HG03159 (cell line): ENCODE measurements at regions not wholly inside any gene's neighbourhood (a gene's known extent, or its start where the extent isn't known, plus 50 kb on each side); places are given as distances from the start of the nearest gene placed in this dataset.
"Not testable (repeated sequence)": the region's sequence is repeated elsewhere in the genome, so short reads cannot be mapped to it uniquely, and the experiment has no call there.

Experiments
- ATAC-seq: cut with Tn5 transposase; IDR thresholded peaks from one replicate; pipeline ENCODE4 v1.9.1; 2021; ENCODE audit warnings: mild to moderate bottlenecking, moderate library complexity; ENCODE audit not compliant: unreplicated experiment

- ATAC-seq, result no peak
Measured at GRCh38 chr3:190193210-190193609, 72.5 kb upstream of the P3H2 start.

GRCh38 chr3:190192739-190193138, 72.0 kb upstream of the P3H2 start:
- ATAC-seq, result no peak

GRCh38 chr3:190192087-190192486, 71.4 kb upstream of the P3H2 start:
- no peak for ATAC-seq

- no peak for ATAC-seq
Measured at GRCh38 chr3:190188197-190188596, 67.5 kb upstream of the P3H2 start.

- ATAC-seq, result no peak
Measured at GRCh38 chr3:190183121-190183520, 62.4 kb upstream of the P3H2 start.

- no peak for ATAC-seq
Measured at GRCh38 chr3:190182418-190183043, 61.8 kb upstream of the P3H2 start.

GRCh38 chr3:190180268-190180667, 59.6 kb upstream of the P3H2 start:
- ATAC-seq, result no peak

- ATAC-seq, result no peak
Measured at GRCh38 chr3:190178779-190179178, 58.1 kb upstream of the P3H2 start.

GRCh38 chr3:190176933-190177525, 56.3 kb upstream of the P3H2 start:
- ATAC-seq, result not testable (repeated sequence)

- not testable (repeated sequence) for ATAC-seq
Measured at GRCh38 chr3:190176106-190176505, 55.4 kb upstream of the P3H2 start.

GRCh38 chr3:190175490-190175889, 54.8 kb upstream of the P3H2 start:
- ATAC-seq, result no peak

GRCh38 chr3:190174471-190174870, 53.8 kb upstream of the P3H2 start:
- no peak for ATAC-seq

- no peak for ATAC-seq
Measured at GRCh38 chr3:190173426-190173825, 52.7 kb upstream of the P3H2 start.

GRCh38 chr3:190172751-190173150, 52.1 kb upstream of the P3H2 start:
- no peak for ATAC-seq
